ENCODE measurements at regions not wholly inside any gene's neighbourhood (a gene's known extent, or its start where the extent isn't known, plus 50 kb on each side); places are given as distances from the start of the nearest gene placed in this dataset.

GRCh38 chr20:11017446-11017845 lies 343.6 kb upstream of the JAG1 start:
- TF ChIP-seq CTCF (IDR thresholded peaks at IDR 0.05) (no peak), POLR2A (IDR thresholded peaks at IDR 0.05) (no peak)
